Stimulated activated CD8-positive, alpha-beta memory T cell treated with anti-CD3 and anti-CD28 coated beads, Interleukin-4, amount 100 ng/mL, for 48 hours (primary cell): ENCODE measurements at regions not wholly inside any gene's neighbourhood (a gene's known extent, or its start where the extent isn't known, plus 50 kb on each side); places are given as distances from the start of the nearest gene placed in this dataset.

Source experiments
- DNase-seq: peaks from one replicate; pipeline ENCODE4 v3.0.0-alpha.2; 2020

DNA sequence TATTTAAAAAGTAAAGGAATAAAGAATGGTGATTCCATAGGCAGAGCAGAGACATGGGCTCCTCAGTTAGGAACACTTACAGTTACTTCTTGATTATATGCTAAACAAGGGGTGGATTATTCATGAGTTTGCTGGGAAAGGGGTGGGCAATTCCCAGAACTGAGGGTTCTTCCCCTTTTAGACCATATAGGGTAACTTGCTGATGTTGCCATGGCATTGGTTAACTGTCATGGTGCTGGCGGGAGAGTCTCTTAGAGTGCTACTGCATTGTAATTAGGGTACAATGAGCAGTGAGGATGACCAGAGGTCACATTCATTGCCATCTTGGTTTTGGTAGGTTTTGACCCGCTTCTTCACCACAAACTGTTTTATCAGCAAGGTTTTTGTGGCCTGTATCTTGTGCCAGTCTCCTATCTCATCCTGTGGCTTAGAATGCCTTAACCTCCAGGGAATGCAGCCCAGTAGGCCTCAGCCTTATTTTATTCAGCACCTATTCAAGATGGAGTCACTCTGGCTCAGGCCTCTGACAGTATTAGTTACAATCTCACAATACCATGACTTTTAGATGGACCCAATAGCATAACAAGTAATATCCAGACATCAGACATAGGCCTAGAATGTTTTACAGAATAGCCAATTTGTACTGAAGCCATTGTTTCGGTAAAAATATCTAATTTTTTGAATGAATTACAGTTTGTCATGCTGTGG lies 106.8 kb downstream of the ZBTB18 start:
- no peak for DNase-seq

DNA sequence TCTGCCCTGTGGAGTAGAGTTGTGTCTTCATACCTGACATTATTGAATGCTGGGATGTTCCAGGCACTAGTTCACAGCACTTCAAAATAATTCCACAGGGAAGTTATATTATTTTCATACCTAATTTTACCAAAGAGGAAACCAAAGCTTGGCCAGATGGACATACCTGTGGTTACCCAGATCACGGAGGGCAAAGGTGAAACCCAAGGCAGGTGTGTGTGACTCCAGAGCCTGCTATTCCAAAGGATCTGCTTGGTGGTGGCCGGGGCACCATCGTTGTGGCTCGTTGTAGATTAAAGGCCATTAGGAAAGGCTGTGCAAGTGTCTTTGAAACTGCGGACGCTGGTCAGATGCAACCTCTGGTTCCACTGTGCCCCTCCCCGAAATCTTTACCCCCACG lies 108.6 kb downstream of the ZBTB18 start:
- no peak for DNase-seq

DNA sequence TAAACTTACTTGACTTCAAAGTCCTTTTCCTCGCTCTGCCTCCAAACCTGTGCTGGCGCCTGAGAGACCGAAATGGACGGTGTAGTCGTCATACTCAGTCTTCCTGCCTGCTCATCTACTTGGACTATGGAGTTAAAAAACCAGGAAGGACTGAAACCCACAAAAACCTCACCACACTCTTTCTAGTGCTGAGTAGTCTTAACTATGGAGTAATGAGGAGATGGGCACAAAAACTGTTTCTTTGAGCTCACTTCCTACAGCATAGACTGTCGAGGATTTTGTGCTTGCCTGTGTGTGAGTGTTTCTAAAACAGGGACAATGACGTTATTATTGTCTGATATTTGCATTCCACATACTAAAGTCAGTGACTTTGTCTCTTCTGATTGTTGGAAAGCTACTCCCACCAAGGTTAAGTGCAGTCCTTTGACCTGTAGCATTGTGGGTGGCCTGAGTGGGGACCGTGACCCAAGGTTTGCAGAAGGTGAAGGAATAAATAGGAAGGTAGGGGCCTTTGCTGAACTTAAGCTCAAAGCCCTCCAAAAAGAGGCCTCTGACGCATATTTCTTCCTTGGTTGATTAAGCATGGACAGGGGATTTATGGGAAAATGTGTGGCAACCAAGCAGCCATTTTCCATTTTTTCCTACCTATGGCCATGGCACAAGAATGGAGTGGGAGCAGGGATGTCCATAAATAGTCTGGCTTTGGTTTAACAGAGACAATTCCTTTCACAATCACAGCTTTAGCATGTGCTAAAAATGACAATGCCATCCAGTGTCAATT lies 109.6 kb downstream of the ZBTB18 start:
- no peak for DNase-seq

DNA sequence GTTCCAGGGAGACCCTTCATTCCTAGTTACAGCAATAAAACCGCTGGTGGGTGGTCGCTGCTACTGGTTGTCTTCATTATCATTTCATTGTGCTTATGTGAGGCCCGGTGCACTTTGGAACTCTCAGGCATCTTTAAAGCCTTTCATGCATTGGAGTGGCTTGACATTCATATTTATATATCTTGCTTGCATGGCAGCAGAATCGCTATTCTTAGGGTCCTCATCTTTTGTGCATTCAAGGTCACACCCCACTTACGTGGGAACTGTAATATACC lies 110.1 kb downstream of the ZBTB18 start:
- DNase-seq = no peak

DNA sequence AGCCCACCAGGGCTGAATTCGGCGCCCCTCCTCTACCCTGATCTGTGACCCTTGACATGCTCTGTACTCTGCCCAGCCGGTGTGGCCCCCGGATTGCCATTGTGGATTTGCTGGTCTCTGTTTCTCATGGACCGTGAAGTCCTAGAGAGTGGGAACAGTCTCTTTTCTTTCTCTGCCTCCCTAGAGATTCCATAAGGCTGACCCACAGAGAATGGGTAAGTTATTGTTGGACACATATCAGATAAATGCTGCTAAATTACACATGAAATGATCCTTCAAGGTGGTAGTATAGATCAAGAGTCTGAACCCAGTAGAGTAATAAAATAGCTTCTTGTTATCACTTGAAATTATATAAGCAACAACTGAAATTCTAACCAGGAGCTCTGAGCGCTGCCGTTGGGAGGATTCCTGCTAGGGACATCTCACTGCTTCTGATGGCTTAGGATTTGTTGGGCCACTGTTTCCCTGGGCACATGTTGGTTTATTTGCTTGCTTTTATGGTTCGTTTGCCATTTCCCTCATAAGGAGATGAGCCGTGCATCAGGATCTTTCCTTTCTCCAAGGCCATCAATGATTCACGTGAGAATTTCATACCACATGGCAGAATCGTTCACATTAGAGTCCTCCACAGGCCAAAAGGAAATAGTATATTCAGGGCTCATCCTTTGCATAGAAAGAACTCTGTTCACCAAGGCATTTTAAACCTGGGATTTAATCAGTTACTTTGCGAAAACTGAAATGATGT lies 111.9 kb downstream of the ZBTB18 start:
- no peak for DNase-seq

DNA sequence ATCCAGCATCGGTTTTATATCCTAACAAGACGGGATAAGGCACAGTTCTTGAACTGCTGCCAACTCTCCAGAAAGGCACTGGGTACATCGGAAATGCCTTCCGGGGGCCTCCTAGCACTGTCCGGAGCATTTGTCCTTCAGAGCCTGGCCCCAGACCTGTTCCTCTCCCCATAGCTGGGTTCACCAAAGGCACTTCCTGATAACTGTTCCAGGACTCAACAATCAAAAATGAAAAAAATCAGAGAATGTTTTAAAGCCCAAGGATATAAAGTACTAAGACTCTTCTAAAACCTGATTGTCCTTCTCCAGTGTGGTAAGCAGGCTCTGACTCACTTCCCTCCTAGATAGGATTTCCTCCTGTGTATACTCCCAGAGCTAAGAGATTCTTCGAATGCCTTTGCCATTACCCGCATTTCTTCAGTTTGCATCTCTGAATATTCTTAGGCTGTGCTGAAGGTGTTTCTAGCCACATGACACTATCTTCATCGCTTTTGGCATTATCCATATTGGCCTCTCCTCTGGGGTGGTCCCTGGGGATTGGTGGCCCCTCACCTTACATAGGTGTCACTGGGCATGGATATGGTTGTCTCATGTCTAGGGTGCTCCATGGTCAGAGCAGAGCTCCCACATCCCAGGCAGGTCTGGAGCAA lies 112.9 kb downstream of the ZBTB18 start:
- no peak for DNase-seq

DNA sequence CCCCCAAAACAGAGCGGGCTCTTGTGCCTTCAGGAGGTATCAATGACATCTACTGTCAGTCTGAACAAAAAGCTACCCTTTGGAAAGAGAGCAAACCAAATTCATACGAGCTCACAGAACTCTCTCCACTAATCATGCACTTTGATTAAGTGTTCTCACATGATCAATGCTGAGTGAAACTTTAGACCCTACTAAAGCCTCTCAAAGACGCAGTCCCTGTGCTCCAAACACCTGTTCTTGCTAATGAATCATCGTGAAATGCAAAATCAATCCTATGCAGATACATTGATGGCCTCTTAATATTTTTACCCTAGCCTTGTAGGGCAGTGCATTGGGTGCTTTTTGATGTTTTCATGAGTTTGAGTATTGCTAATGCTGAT lies 113.4 kb downstream of the ZBTB18 start:
- no peak for DNase-seq

DNA sequence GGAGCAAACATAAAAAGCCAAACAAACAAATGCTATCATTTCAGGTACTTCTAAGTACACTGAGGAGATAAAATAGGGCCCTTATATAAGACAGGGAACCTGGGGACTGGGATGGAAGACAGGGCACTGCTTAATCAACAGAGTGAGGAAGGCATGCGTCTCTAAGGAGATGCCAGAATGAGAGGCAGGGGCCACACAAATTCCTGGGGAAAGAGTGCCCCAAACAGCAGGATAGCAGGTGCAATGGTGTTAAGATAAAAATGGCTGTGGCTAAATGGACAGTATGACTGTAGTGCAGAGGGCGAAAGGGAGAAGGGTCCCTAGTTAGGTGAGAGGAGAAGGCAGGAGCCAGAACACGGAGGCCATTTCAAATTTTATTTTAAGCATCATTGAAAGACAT lies 113.9 kb downstream of the ZBTB18 start:
- DNase-seq = no peak

DNA sequence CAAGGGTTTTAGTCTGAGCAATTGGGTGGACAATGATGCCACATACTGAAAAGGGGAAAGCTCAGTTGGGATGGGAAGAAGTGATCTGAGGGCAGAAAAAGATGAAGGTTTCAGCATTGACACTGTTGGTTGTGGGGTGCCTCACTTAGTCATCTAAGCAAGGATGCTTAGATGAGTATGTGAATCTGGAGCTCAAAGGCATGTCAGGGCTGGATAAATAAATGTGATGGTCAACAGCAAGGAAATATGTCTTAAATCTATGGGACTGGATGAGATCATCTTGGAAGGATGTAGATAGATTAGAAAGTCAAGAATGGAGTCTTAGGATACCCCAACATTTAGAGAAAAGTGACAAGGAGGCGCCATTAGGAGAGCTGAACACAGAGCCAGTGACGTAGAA lies 114.6 kb downstream of the ZBTB18 start:
- DNase-seq = no peak

DNA sequence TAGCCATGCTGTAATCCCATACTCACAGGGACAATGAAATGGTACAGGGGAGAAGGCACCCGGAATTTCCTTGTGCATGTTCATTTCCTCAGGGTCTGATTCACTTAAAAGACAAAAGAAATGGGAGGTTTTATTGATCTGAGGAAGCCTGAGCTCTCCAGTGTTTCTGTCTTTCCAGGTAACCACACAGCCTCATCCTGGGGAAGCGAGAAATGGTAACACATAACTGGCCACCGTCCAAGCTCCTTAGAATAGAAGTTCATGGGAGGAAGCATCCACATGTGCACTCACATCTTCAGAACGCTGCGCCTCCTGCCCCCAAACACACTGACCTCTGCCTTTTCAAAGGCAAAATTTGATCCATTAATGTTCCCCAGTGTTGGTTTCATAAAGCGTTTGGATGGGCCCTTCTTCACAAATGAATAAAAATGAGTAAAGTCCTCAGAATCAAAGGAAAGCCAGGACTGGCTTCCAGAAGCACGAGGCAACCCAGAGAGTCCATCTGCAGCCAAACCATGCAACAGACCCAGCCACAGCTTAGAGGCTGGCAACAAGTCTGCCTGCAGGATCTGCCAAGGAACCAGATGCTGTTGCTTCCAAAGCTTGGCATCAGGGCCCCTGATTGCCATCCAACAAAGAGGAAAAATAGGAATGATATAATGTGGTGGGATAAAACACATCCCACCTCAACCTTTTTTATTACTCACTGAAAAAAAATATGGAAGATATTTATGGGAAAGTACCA lies 120.3 kb downstream of the ZBTB18 start:
- no peak for DNase-seq

DNA sequence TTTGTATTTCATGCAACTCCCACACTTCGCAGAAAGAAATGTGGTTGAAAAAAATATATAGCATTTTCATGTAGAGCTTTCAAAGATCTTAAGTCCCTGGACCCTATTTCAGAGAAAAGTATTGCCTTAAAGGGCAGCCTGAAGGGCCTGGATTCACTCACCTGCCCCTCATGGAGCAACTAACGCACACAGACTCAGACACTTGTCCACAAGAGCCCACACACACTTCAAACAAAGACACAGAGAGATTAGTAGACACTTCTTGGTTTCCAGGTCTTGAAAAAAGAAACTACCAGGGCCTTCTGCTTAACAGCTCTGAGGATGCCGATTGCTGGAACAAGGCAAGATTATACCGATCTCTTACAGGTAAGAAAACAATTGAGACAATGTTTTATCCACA lies 122.2 kb downstream of the ZBTB18 start:
- no peak for DNase-seq

DNA sequence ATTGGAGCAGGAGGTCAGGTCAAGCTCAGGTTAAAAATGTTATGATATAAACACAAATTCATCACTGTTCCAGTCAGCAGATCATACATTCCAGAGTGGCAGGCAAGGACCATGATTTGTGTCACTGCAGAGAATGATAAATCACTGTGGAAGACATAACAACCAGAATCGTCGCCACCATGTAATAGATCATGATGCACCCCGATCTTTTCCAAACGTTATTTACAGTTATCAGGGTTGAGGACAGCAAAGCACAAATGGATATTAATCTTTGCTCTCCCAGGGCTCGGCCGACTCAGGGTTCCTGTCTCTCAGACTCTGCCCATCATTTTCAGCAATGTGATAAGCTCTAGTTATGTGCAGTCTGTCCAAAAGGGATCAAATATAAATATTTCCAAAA lies 122.7 kb downstream of the ZBTB18 start:
- DNase-seq = no peak

DNA sequence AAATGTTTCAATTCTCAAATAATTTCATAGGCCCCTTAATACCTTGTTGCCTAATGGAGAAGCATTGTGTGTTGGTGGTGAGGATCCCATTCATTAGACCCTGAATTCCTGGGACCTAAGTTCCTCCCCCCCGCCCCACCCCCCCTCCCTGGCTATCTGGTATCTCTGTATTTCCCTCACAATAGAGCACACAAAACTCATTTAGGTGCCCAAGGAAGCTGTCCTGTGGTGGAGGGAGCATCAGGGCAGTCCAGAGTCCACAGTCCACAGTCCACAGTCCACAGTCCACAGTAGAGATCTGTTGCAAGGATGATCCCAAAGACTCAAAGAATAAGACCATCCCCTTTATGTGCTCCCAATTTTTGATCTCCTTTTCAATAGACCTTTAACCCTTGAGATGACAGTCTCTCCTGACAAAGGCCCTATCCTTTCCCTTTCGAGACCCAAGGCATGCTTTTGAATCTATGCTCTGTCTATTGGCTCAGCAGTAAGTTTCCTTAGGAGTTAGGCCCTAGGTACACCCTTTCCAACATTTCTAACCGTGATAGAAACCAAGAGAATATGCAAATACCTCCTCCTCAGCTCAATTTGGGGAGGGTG lies 123.9 kb downstream of the ZBTB18 start:
- DNase-seq = no peak

DNA sequence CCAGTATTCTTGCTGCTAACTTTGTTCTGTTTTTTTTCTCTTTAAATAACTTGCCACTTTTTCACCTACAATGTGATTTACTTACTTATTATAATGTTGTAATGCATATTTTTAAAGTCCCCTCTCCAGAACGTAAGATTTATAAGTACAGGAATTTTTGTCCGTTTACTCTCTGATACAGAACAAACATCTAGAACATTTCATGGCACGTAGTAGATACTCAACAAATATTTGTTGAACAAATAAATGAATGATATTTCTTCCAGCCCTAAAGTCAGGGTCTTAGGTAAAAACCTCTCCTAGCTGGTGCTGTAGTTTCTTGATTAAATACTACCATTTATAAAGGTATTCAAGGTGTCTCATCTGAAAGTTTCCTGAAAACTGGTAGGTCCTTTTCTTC lies 125.1 kb downstream of the ZBTB18 start:
- DNase-seq = no peak

DNA sequence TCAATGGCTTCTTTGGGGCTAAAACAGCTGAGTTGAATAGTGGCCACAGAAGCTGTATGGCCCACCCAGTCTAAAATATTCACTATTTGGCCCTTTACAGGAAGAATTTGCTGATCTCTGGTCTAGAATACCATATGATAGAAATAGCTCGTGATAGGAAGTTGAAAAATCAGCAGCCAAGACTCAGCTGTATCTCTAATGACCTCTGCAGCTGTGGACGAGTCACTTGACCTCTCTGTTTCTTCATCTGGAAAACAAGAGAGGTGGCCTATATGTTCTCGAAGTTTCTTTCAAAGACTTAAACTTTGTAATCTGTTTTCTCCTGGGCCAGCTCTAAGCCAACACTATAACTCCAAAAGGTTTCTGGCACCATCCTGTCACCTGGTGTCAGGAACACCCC lies 129.2 kb downstream of the ZBTB18 start:
- DNase-seq = no peak

DNA sequence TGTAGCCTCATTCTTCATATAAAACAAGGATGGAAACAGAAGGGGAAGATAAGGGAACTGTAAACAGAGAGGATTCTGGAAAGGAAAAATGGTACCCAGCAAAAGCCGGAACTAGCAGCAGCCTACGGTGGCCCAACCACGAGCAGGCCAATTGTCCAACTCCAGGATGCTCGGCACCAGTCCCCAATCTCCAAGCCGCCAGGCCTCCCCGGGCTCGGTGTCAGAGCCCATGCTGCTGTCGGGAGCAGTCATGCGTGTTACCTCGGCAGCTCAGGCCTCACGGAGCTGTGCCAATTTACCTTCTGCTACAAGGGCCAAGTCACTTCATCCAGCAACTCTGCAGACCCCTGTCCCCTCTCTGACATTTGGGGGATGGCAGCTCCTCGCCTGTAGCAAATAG lies 130.8 kb downstream of the ZBTB18 start:
- DNase-seq = no peak

DNA sequence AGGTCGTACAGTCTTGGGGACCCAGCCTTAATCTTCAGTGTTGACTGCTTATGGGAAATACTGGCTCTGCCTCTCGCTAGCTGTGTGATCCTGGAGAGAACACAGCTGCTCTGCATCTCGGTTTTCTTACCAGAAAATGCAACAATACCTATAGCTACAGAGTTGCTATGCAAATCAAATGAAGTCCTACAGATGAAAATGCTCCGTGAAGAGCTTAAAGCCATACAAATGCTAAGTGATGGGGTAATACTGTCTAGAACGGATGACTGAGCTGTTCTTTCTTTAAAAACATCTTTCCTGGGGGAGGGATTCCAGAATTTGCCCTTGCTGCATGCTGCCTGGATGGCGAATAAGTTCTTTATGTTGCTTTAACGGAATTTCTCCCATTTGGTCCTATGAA lies 132.0 kb downstream of the ZBTB18 start:
- DNase-seq = no peak

DNA sequence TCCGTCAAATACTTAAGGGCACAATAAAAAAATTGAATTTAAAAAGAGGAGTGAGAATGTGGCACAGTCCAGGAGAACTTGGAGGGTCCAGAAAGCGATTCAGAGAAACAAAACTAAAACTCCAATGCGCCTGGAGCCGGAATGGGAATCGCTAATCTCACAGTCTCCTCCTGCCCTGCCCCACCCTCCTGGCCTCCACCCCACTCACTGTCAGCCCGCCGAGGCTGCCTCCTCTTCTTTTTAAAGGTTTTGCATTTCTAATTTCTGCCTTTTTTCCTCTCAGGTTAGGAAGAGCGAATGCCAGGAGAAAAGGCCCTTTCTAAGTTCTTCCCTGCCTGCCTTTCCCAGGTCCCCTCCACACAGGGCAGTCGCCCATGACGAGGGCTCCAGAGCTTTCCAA lies 135.3 kb downstream of the ZBTB18 start:
- DNase-seq = no peak

DNA sequence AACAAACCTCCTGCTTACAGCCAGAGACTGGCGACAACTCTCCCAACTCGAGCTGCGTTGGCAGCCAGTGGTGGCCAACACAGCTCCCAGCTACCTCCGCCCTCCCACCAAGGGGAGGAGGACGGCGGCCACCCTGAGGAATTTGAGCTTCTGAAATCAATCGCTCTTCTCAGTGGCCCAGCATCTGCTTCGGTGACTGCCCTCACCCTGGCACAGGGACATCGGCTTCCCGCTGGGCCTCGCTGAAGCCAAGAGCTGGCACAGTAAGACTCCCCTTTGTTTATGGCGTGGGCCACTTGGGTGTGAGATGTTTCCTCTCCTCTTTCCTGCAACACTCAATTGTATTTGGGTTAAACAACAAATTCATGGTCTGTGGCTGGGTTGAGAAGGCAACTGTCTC lies 136.2 kb downstream of the ZBTB18 start:
- no peak for DNase-seq

DNA sequence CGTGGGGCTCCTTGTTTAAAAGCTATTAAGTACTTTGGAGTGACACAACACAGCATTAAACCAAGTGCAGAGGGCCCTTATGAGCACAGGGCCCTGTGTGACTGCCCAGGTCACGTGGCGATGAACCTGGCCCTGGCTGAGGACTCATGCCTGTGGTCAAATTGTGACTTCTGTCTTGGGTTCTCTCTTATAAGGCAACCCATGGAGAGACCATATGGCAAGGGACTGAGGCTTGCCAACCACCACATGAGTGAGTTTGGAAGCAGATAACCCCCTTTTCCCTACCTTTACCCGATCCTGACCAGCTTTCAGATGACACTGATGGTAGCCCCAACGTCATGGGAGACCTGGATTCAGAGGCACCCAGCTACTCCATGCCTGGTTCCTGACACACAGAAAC lies 140.5 kb downstream of the ZBTB18 start:
- no peak for DNase-seq

DNA sequence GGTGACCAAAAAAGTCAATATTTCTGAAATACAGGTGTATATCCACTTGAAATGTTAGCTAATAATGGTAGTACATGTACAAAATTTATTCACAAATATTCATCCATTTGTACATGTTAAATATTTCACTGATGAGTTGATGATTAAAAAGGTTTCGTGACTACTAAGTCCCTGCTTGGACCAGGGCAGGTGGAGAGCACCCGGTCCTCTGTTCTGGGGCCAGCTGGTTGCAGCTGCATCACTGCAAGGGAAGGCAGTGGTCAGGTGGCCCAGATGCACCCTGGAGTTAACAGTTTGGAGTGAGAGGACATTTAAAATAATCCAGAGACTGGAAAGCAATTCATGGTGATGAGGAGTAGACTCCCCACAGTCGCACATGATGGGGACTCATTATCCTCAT lies 141.2 kb downstream of the ZBTB18 start:
- no peak for DNase-seq

DNA sequence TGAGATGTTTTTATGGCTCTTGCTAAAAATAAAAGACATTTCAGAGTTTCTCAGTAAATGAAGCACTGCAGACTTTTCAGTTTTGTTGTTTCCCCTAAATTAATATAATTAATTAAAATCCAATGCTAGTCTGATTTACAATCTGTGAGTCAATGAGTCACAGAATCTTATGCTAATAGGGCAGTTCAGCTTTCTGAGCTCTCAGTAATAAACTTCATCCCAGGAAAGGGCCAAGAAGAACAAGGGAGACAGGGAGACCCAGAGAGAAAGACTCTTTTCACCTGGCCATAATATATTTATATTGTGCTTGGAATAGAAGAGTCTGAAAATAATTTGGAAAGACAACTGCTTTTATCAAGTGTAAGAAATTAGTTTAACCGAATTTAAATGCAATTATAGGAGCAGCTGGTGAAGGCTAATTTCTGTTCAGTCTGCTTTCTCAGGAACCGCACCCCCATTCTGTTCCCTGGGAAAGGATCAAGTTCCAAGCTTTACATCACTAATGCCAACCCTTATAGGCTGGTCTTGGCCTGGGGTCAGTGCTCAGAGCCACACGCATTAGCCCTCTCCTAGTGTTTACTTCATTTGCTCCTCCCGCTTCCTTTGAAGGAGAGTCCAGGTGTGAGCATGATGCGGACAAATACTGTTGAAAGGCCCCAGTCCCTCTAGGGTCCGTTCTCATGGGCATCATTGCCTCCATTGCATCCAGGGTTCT lies 145.6 kb downstream of the ZBTB18 start:
- DNase-seq = no peak
